HG02970 (cell line): ENCODE measurements at regions not wholly inside any gene's neighbourhood (a gene's known extent, or its start where the extent isn't known, plus 50 kb on each side); places are given as distances from the start of the nearest gene placed in this dataset.
"Not testable (repeated sequence)": the region's sequence is repeated elsewhere in the genome, so short reads cannot be mapped to it uniquely, and the experiment has no call there.

ENCODE experiments used
- ATAC-seq: cut with Tn5 transposase; IDR thresholded peaks from one replicate; pipeline ENCODE4 v1.9.1; 2021; ENCODE audit warnings: mild to moderate bottlenecking, moderate library complexity, moderate number of reproducible peaks; ENCODE audit not compliant: unreplicated experiment, low FRiP score

GRCh38 chr18:55999641-56000040, 411.6 kb upstream of the TCF4 start:
- ATAC-seq: no peak

DNA sequence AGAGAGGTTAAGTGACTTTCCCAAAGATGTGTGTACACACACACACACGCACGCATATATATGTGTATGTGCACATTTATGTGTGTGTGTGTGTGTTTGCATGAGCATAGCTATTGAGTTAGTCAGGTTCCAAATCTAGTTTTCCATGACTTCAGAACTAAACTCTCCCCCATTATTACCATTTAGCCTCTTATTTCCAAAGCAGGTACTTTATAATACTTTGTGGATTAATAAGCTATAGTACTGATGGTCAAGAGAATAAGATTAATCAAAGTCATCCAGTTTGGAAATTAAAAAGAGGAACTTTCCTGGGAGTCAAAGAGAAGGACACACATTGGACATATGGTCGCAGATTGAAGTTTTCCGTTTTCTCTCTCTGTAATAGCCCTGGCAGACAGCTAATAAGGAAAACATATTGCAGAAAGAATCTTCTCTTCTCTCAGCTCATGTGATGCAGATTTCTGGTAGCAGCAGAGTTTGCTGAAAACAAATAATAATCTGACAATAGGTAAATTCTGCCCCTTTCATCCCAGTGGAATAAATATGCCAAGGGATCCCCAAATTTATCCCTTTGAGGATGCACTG, 410.9 kb upstream of the TCF4 start:
- ATAC-seq: no peak

DNA sequence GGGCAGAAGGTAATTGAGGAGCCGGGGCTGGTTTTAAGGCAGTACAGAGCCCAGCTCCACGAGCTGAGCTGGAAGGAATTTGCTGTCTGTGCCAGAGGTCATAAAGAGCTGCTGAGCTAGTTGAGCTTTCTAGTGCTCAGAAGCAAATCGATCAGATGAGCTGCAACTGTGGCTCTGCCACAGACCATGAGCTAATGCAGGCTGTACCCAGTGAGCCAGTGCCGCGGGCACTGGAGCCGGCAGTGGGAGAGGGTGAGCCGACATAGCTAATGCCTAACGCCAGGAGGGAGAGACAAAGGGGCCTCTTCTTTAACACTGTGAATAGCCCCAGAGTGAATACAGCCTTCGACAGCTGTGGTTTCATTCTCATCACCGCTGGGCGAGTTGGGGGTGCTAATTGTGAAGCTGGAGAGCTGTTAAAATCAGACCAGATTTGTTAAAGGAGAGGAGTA, 410.1 kb upstream of the TCF4 start:
- no peak for ATAC-seq

GRCh38 chr18:55997151-55997561, 409.2 kb upstream of the TCF4 start:
- ATAC-seq: no peak

DNA sequence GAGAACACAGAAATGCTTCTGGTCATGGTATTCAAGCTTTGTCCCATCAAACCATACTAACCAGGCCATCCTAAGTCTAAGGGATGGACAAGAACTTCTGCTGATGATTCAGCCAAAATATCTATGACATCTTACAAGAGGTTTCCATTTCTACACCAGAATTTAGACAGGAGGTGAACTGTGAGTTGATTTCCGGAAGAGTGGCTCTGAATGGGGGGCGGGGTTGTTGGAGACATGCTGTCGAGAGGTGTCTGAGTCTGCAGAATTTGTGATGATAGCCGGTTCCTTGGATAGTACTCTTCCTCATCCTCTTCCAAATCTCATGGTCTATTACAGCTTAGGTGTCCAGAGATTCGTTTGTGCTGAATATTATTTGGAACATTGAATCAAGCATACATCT, 408.7 kb upstream of the TCF4 start:
- ATAC-seq: no peak

GRCh38 chr18:55990186-55990585, 402.2 kb upstream of the TCF4 start:
- no peak for ATAC-seq

- ATAC-seq: no peak
These were observed 400.5 kb upstream of the TCF4 start for GRCh38 chr18:55988537-55988936.

GRCh38 chr18:55983433-55983832, 395.4 kb upstream of the TCF4 start:
- ATAC-seq: no peak

DNA sequence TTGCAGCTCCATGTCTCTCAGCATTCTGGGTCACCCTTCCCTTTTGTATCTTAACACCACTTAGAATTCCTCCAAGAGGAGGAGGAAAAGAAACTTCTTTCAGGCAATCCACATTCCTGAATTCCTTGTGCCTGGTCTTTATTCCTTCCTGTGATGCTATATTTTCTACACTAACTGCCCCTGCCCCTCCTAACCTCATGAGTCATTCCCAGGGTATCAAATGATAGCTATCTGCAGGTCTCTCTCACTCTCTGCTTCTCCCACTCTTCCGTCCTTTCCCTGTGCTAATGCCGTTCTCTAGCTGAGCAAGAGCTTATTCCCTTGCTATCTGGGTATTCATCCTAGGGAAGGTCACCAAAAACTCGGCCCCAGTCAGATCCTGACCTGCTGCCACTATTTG, 395.0 kb upstream of the TCF4 start:
- ATAC-seq: no peak

- ATAC-seq: no peak
These were observed 393.9 kb upstream of the TCF4 start for GRCh38 chr18:55981712-55982475.

GRCh38 chr18:55974521-55974920, 386.5 kb upstream of the TCF4 start:
- ATAC-seq: no peak

- ATAC-seq: no peak
These were observed 380.6 kb upstream of the TCF4 start for GRCh38 chr18:55968550-55968949.

DNA sequence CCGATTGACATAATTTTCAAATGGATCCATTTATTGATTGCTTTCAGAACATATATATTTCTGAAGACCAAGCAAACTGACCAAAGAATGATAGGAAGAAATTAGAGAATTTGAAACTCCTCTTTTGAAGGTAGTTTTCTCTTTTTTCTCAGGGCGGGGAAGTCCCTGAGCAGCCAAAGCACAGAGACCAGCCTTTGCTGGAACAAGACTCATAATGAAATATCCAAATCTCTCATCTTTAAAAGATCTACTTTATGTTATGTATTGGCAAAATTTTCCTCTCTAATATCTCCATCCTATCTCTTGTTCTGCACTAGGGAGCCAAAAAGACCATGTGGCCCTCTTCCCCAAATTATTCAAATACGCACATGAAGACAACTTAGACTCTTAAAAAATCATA, 379.0 kb upstream of the TCF4 start:
- no peak for ATAC-seq

- ATAC-seq: no peak
These were observed 376.2 kb upstream of the TCF4 start for GRCh38 chr18:55964171-55964570.

- no peak for ATAC-seq
These were observed 365.3 kb upstream of the TCF4 start for GRCh38 chr18:55953326-55953725.

DNA sequence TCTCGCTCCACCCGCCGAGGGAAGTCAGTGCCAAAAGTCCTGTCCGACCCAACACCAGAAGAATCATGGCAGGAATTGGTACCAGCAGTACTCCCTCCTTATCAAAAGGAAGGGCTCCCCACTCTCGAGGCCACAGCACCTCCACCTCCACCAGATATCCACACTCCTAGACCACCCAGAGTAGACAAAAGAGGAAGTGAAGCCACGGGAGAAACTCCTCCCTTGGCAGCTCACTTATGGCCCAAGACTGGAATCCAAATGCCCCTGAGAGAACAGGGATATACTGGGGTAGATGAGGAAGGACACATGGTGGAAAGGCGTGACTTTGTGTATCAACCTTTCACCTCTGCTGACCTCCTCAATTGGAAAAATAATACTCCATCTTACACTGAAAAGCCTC, 363.7 kb upstream of the TCF4 start:
- ATAC-seq: not testable (repeated sequence)

DNA sequence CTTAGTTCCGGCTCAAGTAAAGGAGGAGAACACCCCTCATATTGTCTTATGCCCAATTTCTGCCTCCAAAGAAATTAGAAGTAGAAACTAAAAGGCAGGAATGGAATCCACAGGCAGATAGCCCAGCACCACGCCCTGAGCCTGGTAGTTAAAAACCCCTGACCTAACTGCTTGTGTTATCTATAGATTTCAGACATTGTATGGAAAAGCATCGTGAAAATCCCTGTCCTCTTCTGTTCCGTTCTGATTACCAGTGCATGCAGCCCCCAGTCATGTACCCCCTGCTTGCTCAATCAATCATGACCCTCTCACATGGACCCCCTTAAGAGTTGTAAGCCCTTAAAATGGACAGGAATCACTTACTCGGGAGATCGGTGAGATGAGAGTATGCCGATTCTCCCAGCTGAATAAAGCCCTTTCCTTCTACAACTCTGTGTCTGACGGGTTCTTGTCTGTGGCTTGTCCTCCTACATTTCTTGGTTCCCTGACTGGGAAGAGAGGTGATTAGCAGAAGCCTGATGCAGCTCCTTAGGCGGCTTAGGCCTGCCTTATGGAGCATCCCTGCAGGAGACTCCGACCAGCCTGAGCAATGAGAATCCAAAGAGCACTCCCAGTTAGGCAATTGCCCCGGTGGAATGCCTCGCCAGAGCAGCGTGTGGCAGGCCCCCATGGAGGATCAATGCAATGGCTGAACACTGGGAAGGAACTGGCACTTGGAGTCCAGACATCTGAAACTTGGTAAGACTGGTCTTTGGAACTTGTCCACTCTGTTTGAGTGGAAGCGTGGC, 362.6 kb upstream of the TCF4 start:
- ATAC-seq: no peak

DNA sequence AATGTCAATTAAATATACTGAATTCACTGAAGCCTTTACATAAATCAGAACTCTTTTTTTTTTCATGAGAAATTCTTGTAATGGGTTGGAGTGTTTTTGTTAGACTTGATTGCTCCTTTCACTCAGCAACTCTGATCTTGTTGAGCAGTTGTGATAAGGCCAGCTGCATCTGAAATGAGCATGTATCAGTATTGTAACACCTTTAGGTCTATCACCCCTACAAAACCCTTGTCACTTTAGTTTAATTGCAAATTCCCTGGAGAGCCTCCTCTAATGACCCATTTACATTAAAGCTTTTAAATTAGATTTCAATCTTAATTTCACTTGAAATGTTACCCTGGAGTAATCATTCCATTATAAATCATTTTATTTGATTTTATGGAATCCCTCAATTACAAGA, 346.8 kb upstream of the TCF4 start:
- ATAC-seq: no peak

- no peak for ATAC-seq
These were observed 344.7 kb upstream of the TCF4 start for GRCh38 chr18:55932675-55933074.

- ATAC-seq: no peak
These were observed 339.8 kb upstream of the TCF4 start for GRCh38 chr18:55927831-55928230.

DNA sequence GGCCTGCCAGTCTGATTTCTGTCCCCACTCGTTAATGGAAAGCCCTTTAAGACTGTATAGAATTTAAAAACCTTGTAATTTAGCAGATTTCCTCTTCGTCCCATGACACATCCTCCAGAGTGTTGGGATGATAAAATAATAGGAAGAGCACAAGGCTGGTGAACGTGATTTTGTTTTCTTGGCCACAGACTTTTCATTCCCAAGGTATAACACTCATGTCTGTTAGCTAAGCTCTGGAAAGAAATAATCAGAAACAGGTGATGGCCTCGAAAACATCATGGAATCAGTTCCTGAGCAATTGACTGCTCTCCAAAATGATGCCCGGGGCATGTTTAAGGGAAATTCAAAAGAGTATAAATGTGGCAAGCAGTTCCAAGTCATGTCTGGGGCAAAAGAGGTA, 337.8 kb upstream of the TCF4 start:
- no peak for ATAC-seq

GRCh38 chr18:55920063-55920462, 332.1 kb upstream of the TCF4 start:
- ATAC-seq: no peak
